ENCODE measurements at regions not wholly inside any gene's neighbourhood (a gene's known extent, or its start where the extent isn't known, plus 50 kb on each side); places are given as distances from the start of the nearest gene placed in this dataset.
"Not testable (repeated sequence)": the region's sequence is repeated elsewhere in the genome, so short reads cannot be mapped to it uniquely, and the experiment has no call there.

DNA sequence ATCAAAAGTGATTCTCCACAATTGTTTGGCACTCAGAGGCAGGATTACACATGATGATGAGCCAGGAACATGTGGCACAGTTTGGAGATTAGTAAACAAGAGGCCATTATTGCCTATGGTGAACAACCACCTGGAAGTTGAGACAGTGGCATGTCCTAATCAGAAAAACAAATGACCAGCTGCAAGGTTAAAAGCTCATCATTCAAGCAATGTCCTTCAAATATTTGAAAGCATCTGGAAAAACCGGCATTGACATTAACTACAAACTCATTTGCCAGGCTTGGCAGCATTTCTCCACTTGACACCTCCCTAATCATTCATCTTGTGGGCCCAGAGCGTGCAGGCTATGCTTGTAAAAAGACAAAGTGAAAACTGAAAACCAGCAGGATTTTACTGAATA lies 80.6 kb upstream of the MEGF10 start:
- H3K4me3 Mint-ChIP-seq: no peak overlapping the region
- no peak overlapping the region for H3K4me3 ChIP-seq

DNA sequence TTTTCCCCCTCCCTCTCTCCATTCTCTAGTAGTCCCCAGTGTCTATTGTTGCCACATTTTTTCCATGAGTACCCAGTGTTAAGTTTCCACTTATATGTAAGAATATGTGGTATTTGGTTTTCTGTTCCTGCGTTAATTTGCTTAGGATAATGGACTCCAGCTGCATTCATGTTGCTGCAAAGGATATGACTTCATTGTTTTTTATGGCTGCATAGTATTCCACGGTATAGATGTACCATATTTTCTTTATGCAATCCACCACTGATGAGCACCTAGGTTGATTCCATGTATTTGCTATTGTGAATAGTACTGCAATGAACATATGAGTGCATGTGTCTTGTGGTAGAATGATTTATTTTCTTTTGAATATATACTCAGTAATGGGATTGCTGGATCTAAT lies 77.4 kb upstream of the MEGF10 start:
- no peak overlapping the region for H3K4me3 Mint-ChIP-seq
- Histone ChIP-seq H3K79me2 (ENCODE audit: low read depth) (no peaks in the 10 kb centered on the region), H3K27ac (no peak overlapping the region), H3K36me3 (no peaks in the 10 kb centered on the region), H3K4me2 (no peak overlapping the region), H3K9ac (no peak overlapping the region), H3K27me3 (no peaks in the 10 kb centered on the region), H4K20me1 (ENCODE audit: low read depth) (no peaks in the 10 kb centered on the region), H3K4me3 (no peak overlapping the region), H3F3A (ENCODE audit: low read depth) (no peaks in the 10 kb centered on the region), H3K9me3 (ENCODE audit: low read depth) (no peaks in the 10 kb centered on the region), H3K4me1 (peaks cover 4% of the 10 kb centered on the region), H2AFZ (replicated peaks) (no peak overlapping the region)
- no peaks in the 10 kb centered on the region for H3K9me3 Mint-ChIP-seq
- no peaks in the 10 kb centered on the region for H3K36me3 Mint-ChIP-seq
- no peak overlapping the region for H3K27ac Mint-ChIP-seq
- no peak for TF ChIP-seq EZH2phosphoT487 (IDR thresholded peaks at IDR 0.05)
- no peak for TF ChIP-seq EZH2 (IDR thresholded peaks at IDR 0.05)
- H3K4me1 Mint-ChIP-seq: peaks cover 6% of the 10 kb centered on the region
- no peak for DNase-seq (ENCODE audit: low spot score)
- no peaks in the 10 kb centered on the region for H3K27me3 Mint-ChIP-seq (ENCODE audit: insufficient read depth, low read depth)

More for the DNA sequence above, 80.6 kb upstream of the MEGF10 start:
- Histone ChIP-seq H3K4me1 (no peaks in the 10 kb centered on the region), H3F3A (ENCODE audit: low read depth) (no peaks in the 10 kb centered on the region), H3K9me3 (ENCODE audit: low read depth) (no peaks in the 10 kb centered on the region), H3K27ac (no peak overlapping the region), H3K27me3 (no peaks in the 10 kb centered on the region), H3K4me2 (no peak overlapping the region), H2AFZ (replicated peaks) (no peak overlapping the region), H3K79me2 (ENCODE audit: low read depth) (no peaks in the 10 kb centered on the region), H3K9ac (no peak overlapping the region), H3K36me3 (no peaks in the 10 kb centered on the region), H4K20me1 (ENCODE audit: low read depth) (no peaks in the 10 kb centered on the region)
- no peak for DNase-seq (ENCODE audit: low spot score)
- no peaks in the 10 kb centered on the region for H3K4me1 Mint-ChIP-seq
- no peaks in the 10 kb centered on the region for H3K9me3 Mint-ChIP-seq
- H3K27me3 Mint-ChIP-seq (ENCODE audit: insufficient read depth, low read depth): peaks cover 3% of the 10 kb centered on the region
- TF ChIP-seq, protein P1, sequence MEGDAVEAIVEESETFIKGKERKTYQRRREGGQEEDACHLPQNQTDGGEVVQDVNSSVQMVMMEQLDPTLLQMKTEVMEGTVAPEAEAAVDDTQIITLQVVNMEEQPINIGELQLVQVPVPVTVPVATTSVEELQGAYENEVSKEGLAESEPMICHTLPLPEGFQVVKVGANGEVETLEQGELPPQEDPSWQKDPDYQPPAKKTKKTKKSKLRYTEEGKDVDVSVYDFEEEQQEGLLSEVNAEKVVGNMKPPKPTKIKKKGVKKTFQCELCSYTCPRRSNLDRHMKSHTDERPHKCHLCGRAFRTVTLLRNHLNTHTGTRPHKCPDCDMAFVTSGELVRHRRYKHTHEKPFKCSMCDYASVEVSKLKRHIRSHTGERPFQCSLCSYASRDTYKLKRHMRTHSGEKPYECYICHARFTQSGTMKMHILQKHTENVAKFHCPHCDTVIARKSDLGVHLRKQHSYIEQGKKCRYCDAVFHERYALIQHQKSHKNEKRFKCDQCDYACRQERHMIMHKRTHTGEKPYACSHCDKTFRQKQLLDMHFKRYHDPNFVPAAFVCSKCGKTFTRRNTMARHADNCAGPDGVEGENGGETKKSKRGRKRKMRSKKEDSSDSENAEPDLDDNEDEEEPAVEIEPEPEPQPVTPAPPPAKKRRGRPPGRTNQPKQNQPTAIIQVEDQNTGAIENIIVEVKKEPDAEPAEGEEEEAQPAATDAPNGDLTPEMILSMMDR (IDR thresholded peaks at IDR 0.05): no peak
- no peak for TF ChIP-seq EZH2phosphoT487 (IDR thresholded peaks at IDR 0.05)
- TF ChIP-seq EZH2 (IDR thresholded peaks at IDR 0.05): no peak
- H3K27ac Mint-ChIP-seq: no peak overlapping the region
- H3K36me3 Mint-ChIP-seq: no peaks in the 10 kb centered on the region

DNA sequence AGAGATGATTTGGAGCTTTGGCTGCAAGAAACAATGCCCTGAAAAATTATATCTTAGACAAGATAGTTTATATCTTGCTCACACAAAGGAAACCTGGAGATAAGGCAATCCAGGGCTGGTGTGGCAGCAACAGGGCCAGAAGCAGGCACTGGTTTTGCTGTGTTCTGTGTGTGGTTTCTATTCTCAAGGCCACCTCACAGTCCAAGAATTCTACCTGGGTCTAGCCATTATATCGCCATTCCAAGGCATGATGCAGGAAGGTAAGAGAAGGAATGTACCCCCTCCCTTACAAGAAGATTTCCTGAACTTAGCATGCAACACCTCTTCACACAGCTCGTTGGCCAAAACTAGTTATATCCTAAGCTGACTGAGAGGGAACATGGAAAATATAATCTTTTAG lies 74.5 kb upstream of the MEGF10 start:
- Histone ChIP-seq H3K4me3 (no peak overlapping the region), H3K4me1 (peaks cover 4% of the 10 kb centered on the region), H3K27ac (no peak overlapping the region), H3F3A (ENCODE audit: low read depth) (no peaks in the 10 kb centered on the region), H4K20me1 (ENCODE audit: low read depth) (no peaks in the 10 kb centered on the region), H2AFZ (replicated peaks) (no peak overlapping the region), H3K79me2 (ENCODE audit: low read depth) (no peaks in the 10 kb centered on the region), H3K9me3 (ENCODE audit: low read depth) (no peaks in the 10 kb centered on the region), H3K4me2 (no peak overlapping the region), H3K9ac (no peak overlapping the region), H3K36me3 (no peaks in the 10 kb centered on the region), H3K27me3 (no peaks in the 10 kb centered on the region)
- H3K4me3 Mint-ChIP-seq: no peak overlapping the region
- H3K27me3 Mint-ChIP-seq (ENCODE audit: insufficient read depth, low read depth): no peaks in the 10 kb centered on the region
- H3K4me1 Mint-ChIP-seq: peaks cover 6% of the 10 kb centered on the region
- no peak for DNase-seq (ENCODE audit: low spot score)
- H3K9me3 Mint-ChIP-seq: peaks cover 2% of the 10 kb centered on the region
- TF ChIP-seq EZH2phosphoT487 (IDR thresholded peaks at IDR 0.05): no peak
- TF ChIP-seq, protein P1 (IDR thresholded peaks at IDR 0.05): no peak
- TF ChIP-seq EZH2 (IDR thresholded peaks at IDR 0.05): no peak
- no peak overlapping the region for H3K27ac Mint-ChIP-seq
- no peaks in the 10 kb centered on the region for H3K36me3 Mint-ChIP-seq

DNA sequence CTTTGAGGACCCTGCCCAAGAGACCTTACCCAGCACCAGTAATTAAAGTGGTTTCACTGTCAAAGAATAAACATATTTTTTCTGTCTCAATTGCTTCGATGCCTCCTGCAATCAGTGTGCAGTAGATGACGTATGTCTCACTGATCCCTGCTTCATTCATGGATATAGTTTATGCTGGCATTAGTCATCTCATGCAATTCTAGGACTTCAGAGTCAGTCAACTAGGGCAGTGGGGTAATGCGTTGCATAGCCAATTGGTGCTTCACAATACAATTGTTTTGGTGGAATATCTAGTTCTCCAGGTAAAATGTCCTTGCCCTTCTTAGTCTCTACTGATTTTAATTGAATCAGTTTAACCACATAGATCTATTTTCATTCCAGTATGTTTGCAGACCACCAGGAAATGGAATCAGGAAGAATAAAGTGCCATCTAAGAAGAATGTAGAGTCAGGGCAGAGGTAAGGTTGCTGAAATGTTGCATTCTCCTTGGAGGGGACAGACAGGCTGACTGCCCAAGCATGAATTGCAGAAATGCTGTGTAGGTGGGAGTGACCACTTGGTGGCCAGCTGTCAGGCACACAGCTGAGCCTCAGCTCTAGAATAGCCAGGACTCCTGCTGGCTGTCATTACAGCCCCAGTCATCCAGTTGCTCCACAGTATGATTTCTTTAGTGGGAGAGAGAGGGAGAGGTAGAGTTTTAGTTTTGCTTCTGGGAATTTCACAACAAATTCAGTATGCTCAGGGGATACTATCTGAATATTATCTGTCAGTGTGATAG lies 73.5 kb upstream of the MEGF10 start:
- no peaks in the 10 kb centered on the region for H3K36me3 Mint-ChIP-seq
- Histone ChIP-seq H3K9me3 (ENCODE audit: low read depth) (no peaks in the 10 kb centered on the region), H3F3A (ENCODE audit: low read depth) (no peaks in the 10 kb centered on the region), H3K36me3 (no peaks in the 10 kb centered on the region), H3K9ac (no peak overlapping the region), H3K79me2 (ENCODE audit: low read depth) (no peaks in the 10 kb centered on the region), H4K20me1 (ENCODE audit: low read depth) (no peaks in the 10 kb centered on the region), H3K4me2 (no peak overlapping the region), H3K4me3 (no peak overlapping the region), H3K4me1 (peaks cover 4% of the 10 kb centered on the region), H3K27me3 (no peaks in the 10 kb centered on the region), H3K27ac (no peak overlapping the region), H2AFZ (replicated peaks) (no peak overlapping the region)
- TF ChIP-seq EZH2phosphoT487 (IDR thresholded peaks at IDR 0.05) (no peak), EZH2 (IDR thresholded peaks at IDR 0.05) (no peak)
- TF ChIP-seq, protein P1 (IDR thresholded peaks at IDR 0.05): peak; percentile 34
- no peak overlapping the region for H3K27ac Mint-ChIP-seq
- H3K4me1 Mint-ChIP-seq: peaks cover 6% of the 10 kb centered on the region
- DNase-seq (ENCODE audit: low spot score): peak; percentile 43
- H3K4me3 Mint-ChIP-seq: no peak overlapping the region
- no peaks in the 10 kb centered on the region for H3K27me3 Mint-ChIP-seq (ENCODE audit: insufficient read depth, low read depth)
- peaks cover 2% of the 10 kb centered on the region for H3K9me3 Mint-ChIP-seq

DNA sequence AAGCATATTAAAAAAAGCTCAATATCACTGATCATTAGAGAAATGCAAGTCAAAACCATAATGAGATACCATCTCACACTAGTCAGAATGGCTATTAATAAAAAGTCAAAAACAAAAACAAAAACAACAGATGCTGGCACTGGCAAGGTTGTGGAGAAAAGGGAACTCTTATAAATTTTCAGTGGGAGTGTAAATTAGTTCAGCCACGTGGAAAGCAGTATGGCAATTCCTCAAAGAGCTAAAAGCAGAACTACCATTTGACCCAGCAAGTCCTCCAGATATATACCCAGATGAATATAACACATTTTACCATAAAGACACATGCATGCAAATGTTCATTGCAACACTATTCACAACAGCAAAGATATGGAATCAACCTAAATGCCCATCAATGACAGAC lies 68.7 kb upstream of the MEGF10 start:
- not testable (repeated sequence) for H3K27me3 ChIP-seq; H3K9ac ChIP-seq; H3K4me3 Mint-ChIP-seq; H3K36me3 Mint-ChIP-seq; DNase-seq (ENCODE audit: low spot score); H3K27ac ChIP-seq; H3K36me3 ChIP-seq; H3K9me3 ChIP-seq (ENCODE audit: low read depth); H3F3A ChIP-seq (ENCODE audit: low read depth); H3K79me2 ChIP-seq (ENCODE audit: low read depth); H3K4me3 ChIP-seq; H4K20me1 ChIP-seq (ENCODE audit: low read depth); H3K9me3 Mint-ChIP-seq; H3K4me2 ChIP-seq; H3K27me3 Mint-ChIP-seq (ENCODE audit: insufficient read depth, low read depth); H3K4me1 ChIP-seq; H2AFZ ChIP-seq (replicated peaks); H3K27ac Mint-ChIP-seq
- H3K4me1 Mint-ChIP-seq: peaks cover 11% of the 10 kb centered on the region

Measured in neural progenitor cell (in vitro differentiated cells).